ENCODE measurements at regions not wholly inside any gene's neighbourhood (a gene's known extent, or its start where the extent isn't known, plus 50 kb on each side); places are given as distances from the start of the nearest gene placed in this dataset.

DNA sequence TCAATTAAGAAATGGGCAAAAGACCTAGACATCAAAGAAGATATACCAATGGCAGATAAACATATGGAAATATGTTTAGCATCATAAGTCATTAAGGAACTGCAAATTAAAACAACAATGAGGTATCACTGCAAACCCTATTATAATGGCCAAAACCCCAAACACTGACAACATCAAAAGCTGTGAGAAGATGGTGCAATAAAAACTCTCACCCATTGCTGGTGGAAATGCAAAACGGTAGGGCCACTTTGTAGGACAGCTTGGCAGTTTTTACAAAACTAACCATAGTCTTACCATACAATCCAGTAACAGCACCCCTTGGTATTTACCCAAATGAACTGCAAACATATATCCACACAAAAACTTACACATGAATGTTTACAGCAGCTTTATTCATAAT lies 213.1 kb downstream of the UBE2E3 start:
- 78 to 85% (median 84%) methylated on average over 1 of the region's 1 CpG for WGBS, 3 donors
- DNase-seq = no peak
- Histone ChIP-seq H3K36me3 (no peaks in the 10 kb centered on the region), H3K4me3 (no peak overlapping the region), H3K27me3 (no peaks in the 10 kb centered on the region), H3K9me3 (no peaks in the 10 kb centered on the region), H3K4me1 (ENCODE audit: insufficient read depth) (no peaks in the 10 kb centered on the region), H3K27ac (no peak overlapping the region)
- TF ChIP-seq, protein P1, sequence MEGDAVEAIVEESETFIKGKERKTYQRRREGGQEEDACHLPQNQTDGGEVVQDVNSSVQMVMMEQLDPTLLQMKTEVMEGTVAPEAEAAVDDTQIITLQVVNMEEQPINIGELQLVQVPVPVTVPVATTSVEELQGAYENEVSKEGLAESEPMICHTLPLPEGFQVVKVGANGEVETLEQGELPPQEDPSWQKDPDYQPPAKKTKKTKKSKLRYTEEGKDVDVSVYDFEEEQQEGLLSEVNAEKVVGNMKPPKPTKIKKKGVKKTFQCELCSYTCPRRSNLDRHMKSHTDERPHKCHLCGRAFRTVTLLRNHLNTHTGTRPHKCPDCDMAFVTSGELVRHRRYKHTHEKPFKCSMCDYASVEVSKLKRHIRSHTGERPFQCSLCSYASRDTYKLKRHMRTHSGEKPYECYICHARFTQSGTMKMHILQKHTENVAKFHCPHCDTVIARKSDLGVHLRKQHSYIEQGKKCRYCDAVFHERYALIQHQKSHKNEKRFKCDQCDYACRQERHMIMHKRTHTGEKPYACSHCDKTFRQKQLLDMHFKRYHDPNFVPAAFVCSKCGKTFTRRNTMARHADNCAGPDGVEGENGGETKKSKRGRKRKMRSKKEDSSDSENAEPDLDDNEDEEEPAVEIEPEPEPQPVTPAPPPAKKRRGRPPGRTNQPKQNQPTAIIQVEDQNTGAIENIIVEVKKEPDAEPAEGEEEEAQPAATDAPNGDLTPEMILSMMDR (IDR thresholded peaks at IDR 0.05) = no peak
- TF ChIP-seq EP300 (IDR thresholded peaks at IDR 0.05) = no peak
- TF ChIP-seq POLR2A (IDR thresholded peaks at IDR 0.05) = no peak
- intact Hi-C loops (cut with DNase I) = no loop called here

DNA sequence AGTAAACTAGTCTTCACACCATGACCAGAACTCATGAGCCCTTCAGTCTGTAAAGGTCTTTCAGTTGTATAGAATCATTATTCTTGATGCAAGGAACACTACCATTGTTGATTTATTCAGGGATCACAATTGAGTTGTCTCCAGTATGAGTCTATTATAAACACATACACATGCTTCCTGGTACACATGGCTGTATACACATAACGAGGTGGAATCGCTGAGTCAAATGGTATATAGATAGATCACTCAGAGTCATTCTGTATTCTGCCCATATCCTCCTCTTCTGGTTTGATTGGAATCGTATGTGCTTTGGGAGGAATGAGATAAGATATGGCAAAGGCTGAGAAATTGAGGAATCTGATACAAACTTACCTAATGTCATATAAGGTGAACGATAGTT lies 216.0 kb downstream of the UBE2E3 start:
- H3K27ac ChIP-seq = no peak overlapping the region
- no peaks in the 10 kb centered on the region for H3K9me3 ChIP-seq
- TF ChIP-seq POLR2A (IDR thresholded peaks at IDR 0.05) (no peak), EP300 (IDR thresholded peaks at IDR 0.05) (no peak)
- TF ChIP-seq, protein P1 (IDR thresholded peaks at IDR 0.05) = no peak
- H3K4me3 ChIP-seq = no peak overlapping the region
- no peaks in the 10 kb centered on the region for H3K36me3 ChIP-seq
- H3K4me1 ChIP-seq (ENCODE audit: insufficient read depth) = no peaks in the 10 kb centered on the region
- intact Hi-C loops (cut with DNase I) = no loop called here
- H3K27me3 ChIP-seq = no peaks in the 10 kb centered on the region
- DNase-seq = no peak
- 81 to 85% (median 83%) methylated on average over 4 of the region's 4 CpGs for WGBS, 3 donors

DNA sequence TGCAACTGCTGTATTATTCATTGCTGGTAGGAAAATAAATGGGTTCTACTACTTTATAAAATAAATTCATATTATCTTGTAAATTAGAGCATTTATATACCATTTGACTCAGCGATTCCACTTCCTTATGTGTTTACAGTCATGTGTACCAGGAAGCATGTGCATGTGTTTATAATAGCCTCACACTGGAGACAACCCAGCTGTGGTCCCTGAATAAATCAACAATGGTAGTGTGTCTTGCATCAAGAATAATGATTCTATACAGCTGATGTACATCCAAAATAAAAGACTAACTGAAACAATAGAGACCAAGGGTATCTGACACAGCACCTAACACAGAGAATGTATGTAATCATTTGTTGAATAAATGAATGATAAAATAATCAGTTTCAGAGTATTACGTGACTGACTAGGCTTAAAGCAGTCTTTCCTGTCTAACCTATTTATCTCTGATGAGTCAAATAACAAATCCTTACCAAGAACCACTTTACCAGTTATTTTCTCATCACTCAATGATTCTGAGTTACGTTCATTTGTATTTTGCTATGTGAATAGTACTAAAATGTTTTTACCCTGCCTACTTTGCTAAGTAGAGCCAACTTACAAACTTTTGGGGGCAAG lies 216.8 kb downstream of the UBE2E3 start:
- WGBS, 3 donors = 70 to 84% (median 74%) methylated on average over 3 of the region's 3 CpGs
- no peak for DNase-seq
- Histone ChIP-seq H3K4me3 (no peak overlapping the region), H3K27ac (no peak overlapping the region), H3K9me3 (no peaks in the 10 kb centered on the region), H3K27me3 (no peaks in the 10 kb centered on the region), H3K36me3 (no peaks in the 10 kb centered on the region), H3K4me1 (ENCODE audit: insufficient read depth) (no peaks in the 10 kb centered on the region)
- TF ChIP-seq, protein P1 (IDR thresholded peaks at IDR 0.05) = no peak
- no peak for TF ChIP-seq POLR2A (IDR thresholded peaks at IDR 0.05)
- intact Hi-C loops (cut with DNase I) = no loop called here

DNA sequence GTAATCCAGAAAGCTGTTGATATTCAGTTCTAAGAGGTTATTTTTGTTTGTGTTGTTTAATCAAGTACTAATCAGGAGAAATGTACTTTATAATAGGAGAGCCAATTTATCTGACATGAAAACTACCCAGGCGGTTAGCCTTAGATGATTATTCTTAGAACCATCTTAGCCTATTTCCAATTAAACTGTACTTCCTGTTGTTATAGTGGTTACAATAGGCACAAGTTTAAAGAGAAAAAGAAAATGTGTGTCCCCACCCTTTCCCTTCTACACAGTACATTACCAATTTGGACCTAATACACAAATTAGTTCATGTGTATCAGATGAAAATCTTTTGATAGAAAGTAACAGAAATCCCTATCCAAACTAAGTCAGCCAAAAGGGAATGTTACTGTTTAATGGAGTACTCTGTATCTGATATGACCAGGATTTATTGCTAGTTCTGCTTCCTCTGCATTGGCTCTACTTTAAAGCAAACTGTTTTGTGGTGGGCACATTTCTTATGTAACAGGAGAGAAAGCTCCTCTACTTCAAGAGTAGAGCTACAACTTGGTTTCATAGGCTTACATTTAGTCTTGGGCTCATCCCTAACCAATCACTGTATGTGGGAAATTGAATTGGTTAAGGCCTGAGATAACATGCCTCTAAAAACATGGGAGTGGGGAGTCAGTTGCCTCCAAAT lies 217.9 kb downstream of the UBE2E3 start:
- intact Hi-C loops (cut with DNase I) = no loop called here
- Histone ChIP-seq H3K27me3 (no peaks in the 10 kb centered on the region), H3K27ac (no peak overlapping the region), H3K4me1 (ENCODE audit: insufficient read depth) (no peaks in the 10 kb centered on the region), H3K4me3 (no peak overlapping the region), H3K36me3 (no peaks in the 10 kb centered on the region), H3K9me3 (no peaks in the 10 kb centered on the region)
- DNase-seq = no peak
- TF ChIP-seq, protein P1 (IDR thresholded peaks at IDR 0.05) = no peak
- TF ChIP-seq EP300 (IDR thresholded peaks at IDR 0.05) (no peak), POLR2A (IDR thresholded peaks at IDR 0.05) (no peak)
- 78 to 92% (median 91%) methylated on average over 1 of the region's 1 CpG for WGBS, 3 donors
